Keratinocyte (primary cell): ENCODE measurements at regions not wholly inside any gene's neighbourhood (a gene's known extent, or its start where the extent isn't known, plus 50 kb on each side); places are given as distances from the start of the nearest gene placed in this dataset.

ENCODE experiments used
- DNase-seq: peaks from one replicate; pipeline ENCODE4 v3.0.0-alpha.2; 2011; ENCODE audit warnings: low read depth, missing footprints, low spot score
- FAIRE-seq: peaks from 2 replicates; lab custom pipeline; 2011; peaks lifted over from hg19 to GRCh38; lab: Jason Lieb, UNC
- H2AFZ ChIP-seq: 2 replicates; pipeline ENCODE4 v1.6.0; 2012; ENCODE audit warnings: low read length, control low read depth, inconsistent platforms; ENCODE audit not compliant: control insufficient read depth
- H3K27ac ChIP-seq: 2 replicates; pipeline ENCODE4 v1.5.1; 2011; ENCODE audit warnings: low read length; ENCODE audit not compliant: control insufficient read depth, insufficient read depth
- H3K27me3 ChIP-seq: 3 replicates; pipeline ENCODE4 v1.6.0; 2011; ENCODE audit warnings: low read length; ENCODE audit not compliant: control insufficient read depth, insufficient read depth; ENCODE audit errors: extremely low read depth
- H3K36me3 ChIP-seq, 2 experiments: 2 replicates in 1 of 2; 3 replicates in 1 of 2; pipeline ENCODE4 v1.5.1; 2011; ENCODE audit warnings: low read length in 2 of 2, mild to moderate bottlenecking in 1 of 2; ENCODE audit not compliant: control insufficient read depth in 2 of 2, insufficient read depth in 2 of 2; ENCODE audit errors: extremely low read depth in 1 of 2
- H3K4me1 ChIP-seq: 3 replicates; pipeline ENCODE4 v1.5.1; 2011; ENCODE audit warnings: low read length; ENCODE audit not compliant: control insufficient read depth, insufficient read depth; ENCODE audit errors: extremely low read depth
- H3K4me2 ChIP-seq: 3 replicates; pipeline ENCODE4 v1.6.0; 2011; ENCODE audit warnings: low read depth, low read length; ENCODE audit not compliant: control insufficient read depth, insufficient read depth; ENCODE audit errors: extremely low read depth
- H3K4me3 ChIP-seq, 3 experiments: fragments of 200-600 bp in 1 of 3; sonication (generic) in 1 of 3; 2 replicates in 2 of 3; 3 replicates in 1 of 3; pipeline ENCODE4 v1.5.1; 2011 to 2016; ENCODE audit warnings: low read length in 3 of 3, mild to moderate bottlenecking in 3 of 3, control low read depth in 2 of 3, inconsistent platforms in 1 of 3, low read depth in 1 of 3, mixed read lengths in 1 of 3, mixed run types in 1 of 3, moderate library complexity in 1 of 3; ENCODE audit not compliant: control insufficient read depth in 2 of 3, insufficient read depth in 2 of 3; ENCODE audit errors: extremely low read depth in 1 of 3
- H3K79me2 ChIP-seq: 2 replicates; pipeline ENCODE4 v1.6.0; 2012; ENCODE audit warnings: low read length; ENCODE audit not compliant: control insufficient read depth, insufficient read depth
- H3K9ac ChIP-seq: 3 replicates; pipeline ENCODE4 v1.6.0; 2011; ENCODE audit warnings: low read length; ENCODE audit not compliant: control insufficient read depth, insufficient read depth; ENCODE audit errors: extremely low read depth
- H3K9me1 ChIP-seq: 3 replicates; pipeline ENCODE4 v1.6.0; 2011; ENCODE audit warnings: low read length; ENCODE audit not compliant: control insufficient read depth, insufficient read depth; ENCODE audit errors: extremely low read depth
- H3K9me3 ChIP-seq: 2 replicates; pipeline ENCODE4 v1.5.1; 2012; ENCODE audit warnings: low read depth, low read length; ENCODE audit not compliant: control insufficient read depth
- H4K20me1 ChIP-seq: 3 replicates; pipeline ENCODE4 v1.6.0; 2011; ENCODE audit warnings: low read length; ENCODE audit not compliant: control insufficient read depth, insufficient read depth; ENCODE audit errors: extremely low read depth
- CTCF ChIP-seq, 3 experiments: IDR thresholded peaks in 1 of 3; conservative IDR thresholded peaks in 1 of 3; optimal IDR thresholded peaks in 1 of 3; 2 replicates in 2 of 3; 3 replicates in 1 of 3; pipeline versions ENCODE3 to v1.5.1; 2011; ENCODE audit warnings: low read length in 3 of 3, mild to moderate bottlenecking in 3 of 3, moderate library complexity in 2 of 3, control low read depth in 1 of 3, inconsistent platforms in 1 of 3; ENCODE audit not compliant: insufficient read depth in 2 of 3; ENCODE audit errors: extremely low read depth in 1 of 3
- EZH2 ChIP-seq: IDR thresholded peaks from one replicate; pipeline ENCODE4 v1.6.1; 2012; ENCODE audit warnings: inconsistent platforms, mild to moderate bottlenecking, low read length, moderate library complexity
- dilution Hi-C: fragments of 300-500 bp; cut with MboI; formaldehyde crosslinking; loops from one replicate; pipeline ENCODE4 v1.7.0; 2020; ENCODE audit warnings: low sequenced_read_pairs; ENCODE audit not compliant: extremely low pct_ligation_motif_present

DNA sequence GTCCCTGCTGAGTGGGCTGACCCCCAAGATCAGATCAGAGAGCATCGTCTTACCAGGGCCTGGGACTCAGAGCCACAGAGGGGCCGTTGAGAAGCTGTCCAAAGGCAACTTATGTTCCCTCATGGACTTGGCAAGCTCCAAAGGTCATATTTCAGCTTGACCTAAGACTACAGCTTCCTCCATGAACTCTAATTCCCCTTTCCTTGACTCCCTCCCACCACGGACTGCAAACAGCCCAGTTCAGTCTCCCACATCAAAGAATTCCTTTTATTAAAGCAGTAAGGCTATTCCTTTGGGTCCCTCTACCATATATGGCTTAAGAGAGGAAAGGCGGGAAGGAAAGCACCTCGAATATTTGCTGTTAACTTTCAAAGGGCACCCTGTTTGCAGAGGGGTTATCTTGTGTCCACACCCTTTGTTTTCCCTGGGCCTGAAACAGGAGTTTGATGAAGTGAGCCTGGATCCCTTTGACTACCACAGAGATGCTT lies 146.1 kb upstream of the THBS1 start:
- Histone ChIP-seq H3K79me2 (no peaks in the 10 kb centered on the region), H3K27ac (no peak overlapping the region), H3K9ac (no peak overlapping the region), H3K9me1 (no peaks in the 10 kb centered on the region), H3K4me2 (no peak overlapping the region), H3K4me3 (no peak overlapping the region), H4K20me1 (no peaks in the 10 kb centered on the region), H3K36me3 (no peaks in the 10 kb centered on the region), H3K4me1 (peaks cover 11% of the 10 kb centered on the region), H3K9me3 (no peaks in the 10 kb centered on the region), H2AFZ (no peak overlapping the region), H3K27me3 (no peaks in the 10 kb centered on the region)
- dilution Hi-C loops: no loop called here
- TF ChIP-seq EZH2 (no peak), CTCF (optimal IDR thresholded peaks at IDR 0.05 in 1 of 3, IDR thresholded peaks at IDR 0.05 in 1 of 3, conservative IDR thresholded peaks at IDR 0.05 in 1 of 3; ENCODE audit: extremely low read depth in 1 of 3, insufficient read depth in 2 of 3, low read length in 3 of 3) (no peak)
- FAIRE-seq (no peak), DNase-seq (no peak)

DNA sequence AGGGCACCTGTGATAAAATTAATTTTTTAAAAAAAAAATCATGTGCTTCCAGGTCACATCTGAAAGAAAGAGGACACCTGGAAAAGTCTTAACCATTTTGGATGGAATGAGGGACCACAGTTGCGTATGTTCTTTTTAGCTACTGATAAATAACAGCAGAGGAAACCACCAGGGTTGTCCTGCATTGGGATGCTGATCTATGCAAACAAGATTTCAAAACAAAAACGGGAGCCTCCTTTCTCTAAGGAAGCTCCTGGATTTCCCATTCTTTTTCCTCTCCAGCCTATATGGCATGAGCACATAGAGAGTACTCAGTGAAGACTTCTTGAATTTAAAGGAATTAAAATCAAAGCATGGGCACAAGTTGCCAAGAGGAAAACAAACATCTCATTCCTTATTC lies 145.6 kb upstream of the THBS1 start:
- FAIRE-seq (no peak), DNase-seq (no peak)
- Histone ChIP-seq H3K4me2 (no peak overlapping the region), H3K9me1 (no peaks in the 10 kb centered on the region), H3K9me3 (no peaks in the 10 kb centered on the region), H3K4me1 (peaks cover 6% of the 10 kb centered on the region), H3K27me3 (no peaks in the 10 kb centered on the region), H4K20me1 (no peaks in the 10 kb centered on the region), H3K4me3 (no peak overlapping the region), H3K27ac (no peak overlapping the region), H3K79me2 (no peaks in the 10 kb centered on the region), H3K9ac (no peak overlapping the region), H3K36me3 (no peaks in the 10 kb centered on the region), H2AFZ (no peak overlapping the region)
- TF ChIP-seq EZH2: no peak
- TF ChIP-seq CTCF (optimal IDR thresholded peaks at IDR 0.05 in 1 of 3, IDR thresholded peaks at IDR 0.05 in 1 of 3, conservative IDR thresholded peaks at IDR 0.05 in 1 of 3; ENCODE audit: extremely low read depth in 1 of 3, insufficient read depth in 2 of 3, low read length in 3 of 3): no peak
- dilution Hi-C loops: no loop called here
